Stomach smooth muscle (tissue), 2 donors: ENCODE measurements at regions not wholly inside any gene's neighbourhood (a gene's known extent, or its start where the extent isn't known, plus 50 kb on each side); places are given as distances from the start of the nearest gene placed in this dataset.

ENCODE experiments used
- H3K27ac ChIP-seq: one replicate; pipeline ENCODE4 v1.7.0; 2013; ENCODE audit warnings: mild to moderate bottlenecking, low read length, inconsistent platforms
- H3K27me3 ChIP-seq, 2 donors: one replicate each; pipeline ENCODE4 v1.7.0; 2013; ENCODE audit warnings: low read length in 2 of 2; ENCODE audit not compliant: insufficient read depth in 2 of 2, control insufficient read depth in 1 of 2
- H3K36me3 ChIP-seq, 2 donors: one replicate each; pipeline ENCODE4 v1.7.0; 2013; ENCODE audit warnings: low read length in 2 of 2; ENCODE audit not compliant: control insufficient read depth in 2 of 2, insufficient read depth in 2 of 2
- H3K4me1 ChIP-seq: one replicate; pipeline ENCODE4 v1.7.0; 2013; ENCODE audit warnings: low read length; ENCODE audit not compliant: control insufficient read depth, insufficient read depth
- H3K4me3 ChIP-seq, 2 donors: one replicate each; pipeline ENCODE4 v1.7.0; 2013; ENCODE audit warnings: low read length in 2 of 2
- H3K9ac ChIP-seq, 2 donors: one replicate each; pipeline ENCODE4 v1.7.0; 2013; ENCODE audit warnings: low read length in 2 of 2, mild to moderate bottlenecking in 1 of 2
- H3K9me3 ChIP-seq, 2 donors: one replicate each; pipeline ENCODE4 v1.7.0; 2013; ENCODE audit warnings: low read length in 2 of 2; ENCODE audit not compliant: control insufficient read depth in 2 of 2
- donor health status: healthy.
- donor health status: Pancreatic carcinoma.

GRCh38 chr1:239268007-239268406, 118.4 kb upstream of the CHRM3 start:
- Histone ChIP-seq H3K4me1 (no peaks in the 10 kb centered on the region), H3K4me3 (no peak overlapping the region), H3K27ac (no peak overlapping the region), H3K9ac (no peak overlapping the region), H3K9me3 (no peaks in the 10 kb centered on the region), H3K36me3 (no peaks in the 10 kb centered on the region), H3K27me3 (no peaks in the 10 kb centered on the region)

DNA sequence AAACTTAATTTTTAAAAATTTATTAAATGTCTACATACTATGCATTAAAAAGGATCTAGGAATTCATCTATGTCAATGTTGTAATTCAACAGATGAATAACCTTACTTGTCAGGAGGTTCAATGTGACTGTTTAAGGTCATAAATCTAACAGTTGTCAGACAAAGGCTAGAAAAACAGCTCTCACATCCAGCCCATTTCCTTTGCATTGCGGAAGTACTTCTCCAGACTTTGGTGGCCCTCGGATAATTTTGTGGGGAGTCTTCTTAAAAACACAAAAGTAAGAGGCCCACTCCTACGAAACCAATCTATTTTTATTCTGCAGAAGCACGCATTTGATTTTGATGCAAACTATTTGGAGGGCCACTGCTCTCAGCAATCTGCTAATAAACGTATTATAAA, 122.6 kb upstream of the CHRM3 start:
- H3K9me3 ChIP-seq, result no peaks in the 10 kb centered on the region
- H3K36me3 ChIP-seq, result no peaks in the 10 kb centered on the region
- no peak overlapping the region for H3K9ac ChIP-seq
- H3K4me1 ChIP-seq, result no peaks in the 10 kb centered on the region
- H3K4me3 ChIP-seq, result no peak overlapping the region
- no peak overlapping the region for H3K27ac ChIP-seq
- no peaks in the 10 kb centered on the region for H3K27me3 ChIP-seq

- Histone ChIP-seq H3K4me3 (no peak overlapping the region), H3K36me3 (no peaks in the 10 kb centered on the region), H3K9ac (no peak overlapping the region), H3K9me3 (no peaks in the 10 kb centered on the region), H3K27ac (no peak overlapping the region), H3K4me1 (no peaks in the 10 kb centered on the region), H3K27me3 (no peaks in the 10 kb centered on the region)
Observed at GRCh38 chr1:239262538-239262937, 123.8 kb upstream of the CHRM3 start.

- no peaks in the 10 kb centered on the region for H3K36me3 ChIP-seq
- H3K4me1 ChIP-seq, result no peaks in the 10 kb centered on the region
- no peak overlapping the region for H3K27ac ChIP-seq
- peaks cover 0 to 4% of the 10 kb centered on the region in 2 donors for H3K9me3 ChIP-seq
- H3K9ac ChIP-seq, result no peak overlapping the region
- no peak overlapping the region for H3K4me3 ChIP-seq
- no peaks in the 10 kb centered on the region for H3K27me3 ChIP-seq
Observed at GRCh38 chr1:239261521-239261920, 124.8 kb upstream of the CHRM3 start.

- Histone ChIP-seq H3K9me3 (peaks cover 0 to 4% of the 10 kb centered on the region in 2 donors), H3K4me3 (no peak overlapping the region), H3K9ac (no peak overlapping the region), H3K27ac (no peak overlapping the region), H3K4me1 (no peaks in the 10 kb centered on the region), H3K27me3 (no peaks in the 10 kb centered on the region), H3K36me3 (no peaks in the 10 kb centered on the region)
Observed at GRCh38 chr1:239260842-239261241, 125.5 kb upstream of the CHRM3 start.

DNA sequence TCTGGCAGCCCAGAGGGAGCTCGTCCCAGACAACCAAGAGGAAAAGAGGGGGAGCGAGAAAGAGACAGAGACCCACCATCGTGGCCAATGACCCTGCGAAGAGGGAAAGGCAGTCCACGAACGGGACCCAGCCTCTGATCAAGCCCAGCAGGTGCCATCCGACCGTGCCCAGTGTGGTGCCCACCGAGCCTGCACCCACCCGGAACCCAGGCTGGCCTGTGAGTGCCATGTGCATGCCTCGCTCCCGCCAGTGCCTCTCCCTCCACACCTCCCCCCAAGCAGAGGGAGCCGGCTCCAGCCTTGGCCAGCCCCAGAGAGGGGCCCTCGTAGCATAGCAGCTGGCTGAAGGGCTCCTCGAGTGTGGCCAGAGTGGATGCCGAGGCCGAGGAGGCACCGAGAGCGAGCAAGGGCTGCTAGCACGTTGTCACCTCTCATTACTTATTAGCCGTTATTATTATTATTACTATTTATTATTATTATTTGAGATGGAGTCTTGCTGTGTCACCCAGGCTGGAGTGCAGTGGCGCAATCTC, 130.7 kb upstream of the CHRM3 start:
- Histone ChIP-seq H3K27ac (no peak overlapping the region), H3K9ac (no peak overlapping the region), H3K27me3 (no peaks in the 10 kb centered on the region), H3K36me3 (no peaks in the 10 kb centered on the region), H3K9me3 (peaks cover 0 to 4% of the 10 kb centered on the region in 2 donors), H3K4me3 (no peak overlapping the region), H3K4me1 (no peaks in the 10 kb centered on the region)

GRCh38 chr1:239254999-239255398, 131.4 kb upstream of the CHRM3 start:
- Histone ChIP-seq H3K4me1 (no peaks in the 10 kb centered on the region), H3K27ac (no peak overlapping the region), H3K36me3 (no peaks in the 10 kb centered on the region), H3K9ac (no peak overlapping the region), H3K9me3 (peaks cover 0 to 4% of the 10 kb centered on the region in 2 donors), H3K27me3 (no peaks in the 10 kb centered on the region), H3K4me3 (no peak overlapping the region)

- H3K9me3 ChIP-seq, result peaks cover 0 to 4% of the 10 kb centered on the region in 2 donors
- no peak overlapping the region for H3K9ac ChIP-seq
- no peaks in the 10 kb centered on the region for H3K4me1 ChIP-seq
- no peaks in the 10 kb centered on the region for H3K36me3 ChIP-seq
- H3K27ac ChIP-seq, result no peak overlapping the region
- no peak overlapping the region for H3K4me3 ChIP-seq
- H3K27me3 ChIP-seq, result no peaks in the 10 kb centered on the region
Observed at GRCh38 chr1:239253032-239253431, 133.3 kb upstream of the CHRM3 start.

DNA sequence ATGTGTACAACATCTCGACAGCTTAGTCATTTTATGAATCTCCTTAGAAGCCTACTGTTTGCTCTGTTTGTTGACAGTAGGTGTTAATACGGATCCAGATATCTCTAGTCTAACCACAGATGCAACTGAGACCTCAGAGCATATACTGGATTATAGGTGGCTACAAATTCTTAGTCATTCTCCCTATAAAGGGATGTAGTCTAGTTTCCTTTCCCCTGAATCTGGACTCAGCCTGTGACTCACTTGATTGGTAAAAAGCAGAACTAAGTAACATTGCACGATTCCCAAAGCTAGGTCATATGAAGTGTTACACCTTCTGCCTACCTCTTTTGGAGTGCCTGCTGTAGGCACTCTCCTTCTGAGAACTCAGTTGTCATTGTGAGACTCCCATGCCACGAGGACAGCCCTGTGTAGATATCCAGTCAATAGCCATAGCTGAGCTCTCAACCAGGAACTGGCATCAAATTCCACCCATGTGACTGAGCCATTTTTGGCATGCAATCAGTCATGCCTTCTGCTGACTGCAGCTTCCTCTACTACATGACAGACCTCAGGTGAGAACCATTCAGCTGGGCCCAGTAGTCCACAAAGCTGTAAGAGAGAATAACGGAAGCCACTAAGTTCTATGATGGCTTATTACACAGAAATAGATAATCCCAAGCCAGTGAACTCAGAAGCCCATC, 135.9 kb upstream of the CHRM3 start:
- H3K9ac ChIP-seq, result no peak overlapping the region
- no peak overlapping the region for H3K4me3 ChIP-seq
- H3K27ac ChIP-seq, result no peak overlapping the region
- no peaks in the 10 kb centered on the region for H3K9me3 ChIP-seq
- no peaks in the 10 kb centered on the region for H3K36me3 ChIP-seq
- H3K4me1 ChIP-seq, result no peaks in the 10 kb centered on the region
- no peaks in the 10 kb centered on the region for H3K27me3 ChIP-seq

- Histone ChIP-seq H3K4me3 (no peak overlapping the region), H3K36me3 (no peaks in the 10 kb centered on the region), H3K4me1 (no peaks in the 10 kb centered on the region), H3K9me3 (no peaks in the 10 kb centered on the region), H3K27me3 (no peaks in the 10 kb centered on the region), H3K27ac (no peak overlapping the region), H3K9ac (no peak overlapping the region)
Observed at GRCh38 chr1:239247285-239247684, 139.1 kb upstream of the CHRM3 start.

- no peaks in the 10 kb centered on the region for H3K9me3 ChIP-seq
- no peak overlapping the region for H3K9ac ChIP-seq
- H3K4me3 ChIP-seq, result no peak overlapping the region
- H3K27me3 ChIP-seq, result no peaks in the 10 kb centered on the region
- no peaks in the 10 kb centered on the region for H3K4me1 ChIP-seq
- H3K36me3 ChIP-seq, result no peaks in the 10 kb centered on the region
- no peak overlapping the region for H3K27ac ChIP-seq
Observed at GRCh38 chr1:239244084-239244483, 142.3 kb upstream of the CHRM3 start.
